ENCODE measurements at regions not wholly inside any gene's neighbourhood (a gene's known extent, or its start where the extent isn't known, plus 50 kb on each side); places are given as distances from the start of the nearest gene placed in this dataset.
"Not testable (repeated sequence)": the region's sequence is repeated elsewhere in the genome, so short reads cannot be mapped to it uniquely, and the experiment has no call there.

DNA sequence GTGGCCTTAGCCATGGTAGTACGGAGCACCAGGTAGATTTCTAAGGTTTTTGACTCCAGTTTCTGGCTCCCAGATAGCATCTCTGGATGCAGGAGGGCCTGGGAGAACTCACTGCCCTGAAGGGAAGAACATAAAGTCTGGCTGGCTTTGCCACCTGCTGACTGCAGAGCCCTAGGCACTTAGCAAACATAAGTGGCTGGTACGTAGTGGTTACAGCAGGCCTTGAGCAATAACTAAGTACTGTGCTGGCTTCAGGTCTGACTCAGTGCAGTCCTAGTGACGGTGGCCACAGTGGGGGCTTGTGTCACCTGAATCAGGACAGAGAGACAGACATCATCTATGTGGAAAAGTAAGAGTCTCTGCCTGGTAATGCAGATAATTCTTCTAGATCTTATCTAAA lies 871.1 kb downstream of the PDCD6IP start:
- DNase-seq (ENCODE audit: insufficient read length, low spot score) (no peak), FAIRE-seq (no peak)
- TF ChIP-seq, protein P1, sequence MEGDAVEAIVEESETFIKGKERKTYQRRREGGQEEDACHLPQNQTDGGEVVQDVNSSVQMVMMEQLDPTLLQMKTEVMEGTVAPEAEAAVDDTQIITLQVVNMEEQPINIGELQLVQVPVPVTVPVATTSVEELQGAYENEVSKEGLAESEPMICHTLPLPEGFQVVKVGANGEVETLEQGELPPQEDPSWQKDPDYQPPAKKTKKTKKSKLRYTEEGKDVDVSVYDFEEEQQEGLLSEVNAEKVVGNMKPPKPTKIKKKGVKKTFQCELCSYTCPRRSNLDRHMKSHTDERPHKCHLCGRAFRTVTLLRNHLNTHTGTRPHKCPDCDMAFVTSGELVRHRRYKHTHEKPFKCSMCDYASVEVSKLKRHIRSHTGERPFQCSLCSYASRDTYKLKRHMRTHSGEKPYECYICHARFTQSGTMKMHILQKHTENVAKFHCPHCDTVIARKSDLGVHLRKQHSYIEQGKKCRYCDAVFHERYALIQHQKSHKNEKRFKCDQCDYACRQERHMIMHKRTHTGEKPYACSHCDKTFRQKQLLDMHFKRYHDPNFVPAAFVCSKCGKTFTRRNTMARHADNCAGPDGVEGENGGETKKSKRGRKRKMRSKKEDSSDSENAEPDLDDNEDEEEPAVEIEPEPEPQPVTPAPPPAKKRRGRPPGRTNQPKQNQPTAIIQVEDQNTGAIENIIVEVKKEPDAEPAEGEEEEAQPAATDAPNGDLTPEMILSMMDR (IDR thresholded peaks at IDR 0.05; ENCODE audit: insufficient read depth, missing control alignments) = no peak

DNA sequence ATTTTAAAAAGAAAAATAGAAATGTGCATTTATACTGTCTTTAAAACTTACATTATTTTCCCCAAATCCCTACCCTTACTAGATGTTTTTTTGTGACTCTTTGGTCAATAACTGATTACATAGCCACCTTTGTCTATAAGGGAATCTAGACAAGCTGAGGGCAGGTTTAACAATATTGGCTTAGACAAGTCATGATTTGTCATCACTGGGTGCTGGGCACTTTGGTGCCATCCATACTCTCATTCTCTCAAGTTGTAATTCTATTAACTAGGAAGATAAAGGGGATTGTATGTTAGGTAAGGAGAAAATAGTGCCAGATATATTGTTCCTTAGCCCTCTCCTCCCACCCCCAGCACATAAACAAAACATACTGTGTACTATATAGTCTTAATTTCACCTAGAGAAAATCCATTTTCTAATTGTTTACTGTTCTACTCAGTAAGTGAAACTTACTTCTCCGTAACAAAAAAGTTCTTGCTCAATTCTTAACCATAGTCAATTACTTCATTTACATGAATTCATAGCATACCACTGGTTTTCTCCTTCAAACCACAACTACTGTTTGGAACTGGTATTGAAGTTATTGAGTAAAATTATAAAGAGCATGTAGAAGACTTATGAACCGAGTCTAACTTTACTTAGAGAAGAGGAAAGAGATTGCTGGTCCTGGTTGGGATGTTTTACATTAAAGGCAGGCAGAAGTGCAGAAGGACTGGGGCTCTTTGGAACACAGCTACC lies 877.1 kb downstream of the PDCD6IP start:
- DNase-seq (ENCODE audit: insufficient read length, low spot score) (no peak), FAIRE-seq (no peak)
- TF ChIP-seq, protein P1 (IDR thresholded peaks at IDR 0.05; ENCODE audit: insufficient read depth, missing control alignments) = no peak

- FAIRE-seq (no peak), DNase-seq (ENCODE audit: insufficient read length, low spot score) (no peak)
- TF ChIP-seq, protein P1 (IDR thresholded peaks at IDR 0.05; ENCODE audit: insufficient read depth, missing control alignments) = no peak
Measured at GRCh38 chr3:34676436-34676835, 878.0 kb downstream of the PDCD6IP start.

DNA sequence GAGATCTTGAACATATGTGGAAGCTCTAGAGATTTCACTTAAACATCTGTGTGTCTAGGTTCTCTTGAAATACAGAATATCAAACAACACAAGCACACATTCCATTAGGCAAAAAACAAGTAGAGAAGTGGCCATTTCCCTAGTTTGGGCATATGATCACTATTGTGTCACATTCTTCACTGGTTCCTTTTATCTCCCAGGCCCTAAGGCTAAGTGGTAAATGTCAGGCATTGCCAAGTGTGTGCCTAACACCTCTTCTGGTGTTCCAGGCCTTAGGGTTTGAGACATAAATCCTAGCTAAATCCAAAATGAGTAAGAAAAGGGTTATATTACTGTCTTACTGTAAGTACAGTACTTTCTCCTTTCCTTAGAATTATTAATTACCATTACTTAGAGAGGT lies 880.1 kb downstream of the PDCD6IP start:
- TF ChIP-seq, protein P1 (IDR thresholded peaks at IDR 0.05; ENCODE audit: insufficient read depth, missing control alignments) = no peak
- FAIRE-seq = no peak
- no peak for DNase-seq (ENCODE audit: insufficient read length, low spot score)

GRCh38 chr3:34679055-34679454 lies 880.6 kb downstream of the PDCD6IP start:
- FAIRE-seq; DNase-seq (ENCODE audit: insufficient read length, low spot score): not testable (repeated sequence)

- FAIRE-seq (no peak), DNase-seq (ENCODE audit: insufficient read length, low spot score) (no peak)
- TF ChIP-seq, protein P1 (IDR thresholded peaks at IDR 0.05; ENCODE audit: insufficient read depth, missing control alignments) = peak; percentile 75
Measured at GRCh38 chr3:34683851-34684250, 885.4 kb downstream of the PDCD6IP start.

- TF ChIP-seq, protein P1 (IDR thresholded peaks at IDR 0.05; ENCODE audit: insufficient read depth, missing control alignments) = no peak
- DNase-seq (ENCODE audit: insufficient read length, low spot score) = no peak
- FAIRE-seq = no peak
Measured at GRCh38 chr3:34686541-34686940, 888.1 kb downstream of the PDCD6IP start.

All from D721Med (cell line).